Kidney epithelial cell (primary cell): ENCODE measurements at regions not wholly inside any gene's neighbourhood (a gene's known extent, or its start where the extent isn't known, plus 50 kb on each side); places are given as distances from the start of the nearest gene placed in this dataset.

Experiments used
- DNase-seq: peaks from one replicate; pipeline ENCODE4 v3.0.0-alpha.2; 2010; ENCODE audit warnings: low read depth
- H3K27me3 ChIP-seq: 2 replicates; pipeline ENCODE4 v1.6.0; 2011; ENCODE audit warnings: low read length; ENCODE audit not compliant: control insufficient read depth, insufficient read depth
- H3K36me3 ChIP-seq: 2 replicates; pipeline ENCODE4 v1.5.1; 2011; ENCODE audit warnings: low read length; ENCODE audit not compliant: control insufficient read depth, insufficient read depth
- H3K4me3 ChIP-seq: 2 replicates; pipeline ENCODE4 v1.5.1; 2011; ENCODE audit warnings: low read depth, mild to moderate bottlenecking, control low read depth, low read length
- CTCF ChIP-seq: IDR thresholded peaks from 2 replicates; pipeline ENCODE4 v1.5.1; 2011; ENCODE audit warnings: mild to moderate bottlenecking, moderate library complexity, low read length, control low read depth, inconsistent platforms; ENCODE audit not compliant: insufficient read depth, poor library complexity, severe bottlenecking

DNA sequence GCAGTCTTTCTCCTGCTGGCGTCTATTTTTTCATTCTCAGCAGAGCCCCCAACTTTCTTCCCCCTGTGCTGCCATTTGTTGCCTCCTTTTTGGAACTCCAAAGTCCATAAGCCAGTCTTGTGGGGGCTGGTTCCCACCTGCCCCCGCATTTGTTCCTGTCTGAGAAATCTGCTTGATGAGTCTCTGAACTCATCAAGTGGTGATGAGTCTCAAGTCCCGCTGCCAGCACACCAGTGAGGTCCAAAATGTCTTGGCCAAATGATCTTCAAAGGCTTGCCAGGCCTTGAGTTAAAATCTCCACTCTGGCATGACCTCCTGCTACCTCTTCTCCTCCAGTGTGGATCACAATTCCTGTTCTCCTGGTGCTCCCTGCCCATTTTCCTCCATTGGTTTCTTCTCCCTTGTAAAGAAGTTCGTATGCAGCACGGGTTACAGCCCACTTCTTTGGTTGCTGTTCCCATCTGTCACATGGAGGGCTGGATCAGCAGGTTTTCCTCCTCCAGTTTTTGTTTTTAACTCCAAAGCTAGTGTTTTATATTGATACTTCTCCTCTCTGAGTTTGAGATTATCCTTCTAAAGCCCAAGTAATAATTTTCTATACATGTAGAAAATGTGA, 72.7 kb upstream of the LIMCH1 start:
- Histone ChIP-seq H3K36me3 (peaks cover 1% of the 10 kb centered on the region), H3K4me3 (no peak overlapping the region), H3K27me3 (no peaks in the 10 kb centered on the region)
- no peak for DNase-seq
- TF ChIP-seq CTCF = no peak

- TF ChIP-seq CTCF = no peak
Observed at GRCh38 chr4:41466249-41466648, 71.7 kb upstream of the LIMCH1 start.

DNA sequence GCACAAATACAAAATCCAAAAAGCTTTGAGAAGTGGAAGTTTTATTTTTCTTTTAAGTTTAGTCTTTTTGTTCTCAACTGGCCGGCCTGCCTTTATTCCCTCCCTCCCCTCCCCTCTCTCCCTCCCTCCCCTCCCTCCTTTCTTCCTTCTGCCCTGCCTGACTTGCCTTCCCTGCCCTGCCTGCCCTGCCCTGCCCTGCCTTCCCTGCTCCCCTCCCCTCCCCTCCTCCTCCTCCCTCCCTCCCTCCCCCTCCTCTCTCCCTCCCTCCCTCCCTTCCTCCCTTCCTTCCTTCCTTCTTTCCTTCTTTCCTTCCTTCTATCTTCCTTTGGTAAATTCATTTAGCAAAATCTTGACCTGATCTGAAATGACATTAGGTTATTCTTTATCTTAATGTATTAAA, 69.8 kb upstream of the LIMCH1 start:
- peaks cover 1% of the 10 kb centered on the region for H3K36me3 ChIP-seq
- no peak for DNase-seq
- no peak for TF ChIP-seq CTCF
- H3K27me3 ChIP-seq = no peaks in the 10 kb centered on the region
- no peak overlapping the region for H3K4me3 ChIP-seq

More at GRCh38 chr4:41466249-41466648, 71.7 kb upstream of the LIMCH1 start:
- H3K27me3 ChIP-seq = no peaks in the 10 kb centered on the region
- no peak for DNase-seq
- no peak overlapping the region for H3K4me3 ChIP-seq
- peaks cover 1% of the 10 kb centered on the region for H3K36me3 ChIP-seq

DNA sequence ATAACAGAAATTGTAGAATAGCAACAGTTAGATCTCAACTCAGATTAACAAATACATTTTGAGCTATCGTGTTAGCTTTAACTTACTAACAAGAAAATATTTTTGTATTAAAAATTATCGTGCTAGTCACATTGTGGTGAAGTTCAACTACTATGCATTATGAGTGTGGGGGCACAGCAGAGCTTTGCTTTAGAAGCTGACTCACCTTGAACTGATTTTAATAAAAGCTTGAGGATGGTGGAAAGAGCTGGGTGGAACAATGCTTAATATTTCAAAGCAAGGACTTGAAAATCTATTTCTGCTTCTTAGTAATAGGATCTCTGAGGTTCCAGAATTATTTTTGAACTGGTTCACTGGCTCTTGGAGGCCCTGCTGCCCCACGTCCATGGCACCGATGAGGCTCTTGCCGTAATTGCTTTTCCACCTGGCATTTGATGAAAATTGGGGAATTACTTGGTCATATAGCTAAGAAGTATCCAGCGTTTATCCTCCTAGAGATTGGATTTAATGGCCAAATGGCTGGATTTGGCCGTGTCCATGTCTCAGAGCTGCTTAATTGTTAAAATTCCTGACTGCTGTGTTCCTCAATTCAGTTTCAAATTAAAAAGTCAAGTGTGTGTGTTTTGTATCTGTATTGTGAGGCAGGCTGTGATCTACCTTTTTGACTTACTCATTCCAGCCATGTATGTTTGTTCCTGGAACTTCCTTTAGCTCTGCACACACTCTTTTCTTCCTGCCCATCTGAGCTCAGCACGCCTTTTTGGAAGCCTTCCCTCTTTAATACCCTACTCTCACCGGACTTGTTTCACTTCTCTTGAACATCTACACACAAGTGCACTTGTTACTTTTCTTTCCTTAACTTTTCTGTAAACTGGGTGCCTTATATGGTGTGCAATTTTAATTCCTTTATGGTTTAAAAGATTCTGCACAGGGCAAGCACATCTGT, 66.6 kb upstream of the LIMCH1 start:
- H3K4me3 ChIP-seq = no peak overlapping the region
- no peak for TF ChIP-seq CTCF
- peaks cover 1% of the 10 kb centered on the region for H3K36me3 ChIP-seq
- DNase-seq = no peak
- H3K27me3 ChIP-seq = no peaks in the 10 kb centered on the region

GRCh38 chr4:41472081-41472480, 65.9 kb upstream of the LIMCH1 start:
- no peaks in the 10 kb centered on the region for H3K27me3 ChIP-seq
- no peak for TF ChIP-seq CTCF
- peaks cover 1% of the 10 kb centered on the region for H3K36me3 ChIP-seq
- no peak for DNase-seq
- no peak overlapping the region for H3K4me3 ChIP-seq

GRCh38 chr4:41473176-41473575, 64.8 kb upstream of the LIMCH1 start:
- Histone ChIP-seq H3K27me3 (no peaks in the 10 kb centered on the region), H3K4me3 (no peak overlapping the region), H3K36me3 (peaks cover 1% of the 10 kb centered on the region)
- TF ChIP-seq CTCF = no peak
- no peak for DNase-seq
